ENCODE measurements at regions not wholly inside any gene's neighbourhood (a gene's known extent, or its start where the extent isn't known, plus 50 kb on each side); places are given as distances from the start of the nearest gene placed in this dataset.

DNA sequence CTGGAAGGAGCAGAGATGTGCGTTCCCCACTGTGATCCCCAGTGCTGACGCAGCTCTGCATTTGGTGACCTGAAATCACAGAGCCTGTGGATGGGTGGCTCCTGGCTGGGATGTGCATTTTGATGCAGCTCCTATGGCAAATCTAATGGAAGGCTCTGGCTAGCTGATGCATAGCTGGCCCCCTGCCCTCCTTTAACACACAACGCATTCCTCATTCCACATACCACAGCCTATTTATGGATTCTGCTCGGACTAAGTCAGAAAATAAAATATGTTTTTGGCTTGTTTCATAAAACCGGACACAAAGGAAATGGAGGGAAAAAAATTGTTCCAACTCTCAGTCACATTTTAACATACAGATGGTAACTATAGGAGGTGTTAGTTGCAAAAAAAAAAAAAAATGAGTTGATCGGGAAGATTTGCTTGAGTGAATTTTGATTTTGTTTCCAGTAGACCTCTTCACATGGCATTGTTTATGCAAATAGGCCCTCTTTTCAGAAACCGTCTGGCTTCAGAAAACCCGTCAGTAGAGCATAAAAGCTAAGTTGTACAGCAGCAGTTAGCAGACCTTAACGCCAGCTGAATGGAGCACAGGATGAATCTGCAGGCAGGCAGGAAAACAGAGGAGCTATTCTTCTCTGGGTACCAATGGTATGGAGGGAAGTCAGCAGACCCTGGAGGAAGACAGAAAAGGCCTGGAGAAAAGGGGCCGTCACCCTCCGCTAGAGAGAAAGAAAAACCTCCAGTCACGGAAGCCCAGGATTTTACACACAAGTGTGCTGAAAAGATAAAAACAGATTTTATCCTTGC lies 215.4 kb downstream of the HDGFL1 start:
- intact Hi-C loops (cut with DNase I), result no loop called here
- peak in 40 of 42 donors; percentile 4 to 81 (median 47) for DNase-seq

DNA sequence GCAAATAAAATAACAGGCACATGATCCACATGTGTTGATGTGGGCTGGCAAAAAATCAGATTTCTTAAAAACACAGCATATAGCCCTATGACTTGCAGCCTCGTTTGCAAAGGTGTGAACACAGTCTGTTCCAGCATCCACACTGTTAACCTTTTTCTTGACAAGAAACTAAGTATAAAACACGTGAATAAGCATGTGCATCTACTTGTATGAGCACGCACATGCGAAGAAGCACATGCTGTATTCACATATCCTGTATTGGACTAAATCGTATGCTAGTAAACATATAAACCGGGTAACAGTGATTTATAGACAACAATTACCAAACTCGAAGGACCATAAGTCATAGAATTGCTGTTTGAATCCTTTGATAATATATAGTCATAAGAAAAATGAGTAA lies 218.7 kb downstream of the HDGFL1 start:
- intact Hi-C loops (cut with DNase I), result no loop called here

DNA sequence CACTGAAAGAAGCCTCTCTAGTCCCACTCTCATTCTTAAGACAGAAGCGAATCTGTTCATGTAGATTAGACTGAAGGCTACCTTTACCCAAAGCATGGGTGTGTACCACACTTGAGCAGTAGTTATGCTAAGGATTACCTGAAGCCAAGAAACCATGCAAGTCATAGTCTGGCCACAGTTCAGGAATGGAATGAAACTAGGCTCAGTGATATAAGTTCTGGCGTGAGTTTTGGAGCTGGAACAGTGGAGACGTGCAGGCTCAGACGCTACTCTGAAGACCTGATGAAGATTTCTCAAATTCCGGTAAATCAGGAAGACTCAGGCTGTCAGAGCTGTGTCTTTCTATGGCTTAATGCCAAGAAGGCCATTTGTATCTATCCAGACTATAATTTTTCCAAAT lies 219.9 kb downstream of the HDGFL1 start:
- DNase-seq, result no peak
- intact Hi-C loops (cut with DNase I), result no loop called here

More for the DNA sequence above, 218.7 kb downstream of the HDGFL1 start:
- DNase-seq, result no peak

DNA sequence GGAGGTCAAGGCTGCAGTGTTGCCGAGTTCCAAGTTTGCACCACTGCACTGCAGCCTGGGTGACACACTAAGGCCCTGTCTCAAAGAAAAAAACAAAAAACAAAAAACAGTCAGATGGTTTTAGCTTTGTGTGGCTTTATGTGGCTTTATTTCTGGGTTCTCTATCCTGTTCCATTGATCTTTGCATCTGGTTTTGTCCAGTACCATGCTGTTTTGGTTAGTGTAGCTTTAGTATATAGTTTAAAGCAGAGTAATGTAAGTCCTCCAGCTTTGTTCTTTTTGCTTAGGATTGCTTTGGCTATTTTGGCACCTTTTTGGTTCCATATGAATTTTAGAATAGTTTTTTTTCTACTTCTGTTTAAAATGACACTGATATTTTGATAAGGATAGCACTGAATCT lies 225.5 kb downstream of the HDGFL1 start:
- intact Hi-C loops (cut with DNase I), result no loop called here
- DNase-seq, result no peak

DNA sequence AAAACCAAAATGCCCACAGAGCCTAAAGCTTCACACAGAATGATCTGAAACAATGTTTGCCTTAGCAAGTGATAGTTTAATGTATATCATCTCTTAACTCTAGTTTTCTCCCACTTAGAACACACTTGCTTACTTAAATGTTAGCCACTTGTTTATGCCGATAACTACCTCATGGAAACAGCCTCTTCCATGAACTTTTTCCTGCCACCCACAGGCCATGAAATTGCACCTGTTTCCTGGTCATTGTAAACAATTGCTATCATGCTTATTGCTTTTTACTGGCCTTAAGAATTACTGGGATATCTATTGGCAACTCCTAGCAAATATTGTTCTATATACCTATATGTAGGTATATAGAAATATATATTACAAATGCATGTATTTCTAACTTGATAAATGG lies 231.1 kb downstream of the HDGFL1 start:
- no peak for DNase-seq
- intact Hi-C loops (cut with DNase I), result no loop called here

DNA sequence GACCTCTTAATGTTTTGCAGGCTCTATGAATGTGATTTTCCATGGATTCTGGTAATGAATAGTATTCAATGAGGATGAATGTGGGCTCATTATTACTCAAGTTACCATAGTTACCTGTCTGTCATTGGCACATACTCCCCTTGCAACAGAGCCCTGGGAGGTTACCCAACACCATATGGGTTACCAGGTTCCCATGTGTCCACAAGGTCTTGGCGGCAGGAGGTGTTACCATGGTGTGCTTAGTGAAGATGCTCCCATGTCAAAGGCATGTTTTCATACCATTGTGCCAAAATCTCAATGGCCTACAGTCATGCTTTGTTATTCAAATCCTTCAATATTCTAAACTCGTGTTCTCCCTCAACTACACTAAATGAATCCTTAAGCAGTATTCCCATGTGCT lies 232.5 kb downstream of the HDGFL1 start:
- intact Hi-C loops (cut with DNase I), result no loop called here
- no peak for DNase-seq

DNA sequence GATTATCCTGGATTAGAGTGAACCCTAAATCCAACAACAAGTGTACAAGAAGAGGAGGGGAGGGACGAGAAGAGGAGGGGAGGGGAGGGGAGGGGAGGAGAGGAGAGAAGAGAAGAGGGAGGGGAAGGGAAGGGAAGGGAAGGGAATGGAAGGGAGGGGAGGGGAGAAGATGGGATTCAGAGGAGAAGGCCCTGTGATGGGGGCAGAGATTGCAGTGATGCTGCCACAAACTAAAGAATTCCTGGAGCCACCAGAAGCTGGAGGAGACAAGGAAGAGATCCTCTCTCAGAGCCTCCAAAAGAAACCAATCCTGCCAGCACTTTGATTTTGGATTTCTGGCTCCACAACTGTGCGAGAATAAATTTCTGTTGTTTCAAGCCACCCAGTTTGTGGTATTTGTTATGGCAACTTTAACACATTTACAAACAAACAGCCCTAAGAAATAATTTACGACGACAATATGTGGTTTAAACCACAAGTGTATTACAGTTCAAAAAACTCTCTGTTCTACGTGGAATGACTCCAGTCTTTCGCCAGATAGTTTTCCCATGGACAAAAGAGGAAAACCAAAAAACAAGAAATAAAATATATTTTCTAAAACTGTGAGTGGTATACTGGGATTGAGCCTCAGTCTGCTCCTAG lies 235.4 kb downstream of the HDGFL1 start:
- intact Hi-C loops (cut with DNase I), result no loop called here
- DNase-seq, result no peak

DNA sequence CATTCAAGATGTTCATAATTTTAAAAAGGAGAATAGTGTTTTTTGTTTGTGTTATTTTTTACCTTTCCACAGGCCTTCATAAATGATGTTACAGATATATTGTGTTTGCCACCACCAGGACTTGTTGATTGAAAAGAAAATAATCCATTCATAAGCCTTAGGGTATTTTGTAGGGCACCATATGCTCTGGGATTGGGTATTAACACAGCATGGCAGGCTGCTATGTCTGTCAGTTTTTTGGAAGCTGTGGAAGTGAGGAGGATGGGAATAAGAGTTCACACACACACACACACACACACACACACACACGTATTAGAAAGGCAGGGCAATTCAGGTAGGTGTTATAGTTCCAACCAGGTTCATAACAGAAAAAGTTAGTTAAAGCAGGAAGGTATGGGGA lies 237.9 kb downstream of the HDGFL1 start:
- DNase-seq, result no peak

DNA sequence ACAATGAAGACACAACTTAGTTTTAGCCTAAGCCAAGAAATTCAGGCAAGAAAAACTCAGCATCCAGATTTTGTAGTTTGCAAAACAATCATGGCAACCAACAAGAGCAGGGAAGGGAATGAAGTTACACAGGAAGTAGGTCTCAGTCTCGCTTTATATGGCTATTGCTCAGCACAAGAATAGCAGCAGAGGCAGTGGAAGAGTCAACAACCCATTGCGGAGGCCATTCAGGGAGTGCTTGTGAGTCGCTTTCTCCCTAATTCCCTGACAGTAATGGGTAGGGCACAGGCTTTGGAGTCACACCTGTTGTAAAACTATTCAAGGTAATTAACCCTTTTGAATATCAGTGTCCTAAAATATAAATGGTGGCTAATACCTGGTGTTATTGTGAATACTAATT lies 238.5 kb downstream of the HDGFL1 start:
- DNase-seq, result no peak
- intact Hi-C loops (cut with DNase I), result no loop called here

More for the DNA sequence above, 237.9 kb downstream of the HDGFL1 start:
- intact Hi-C loops (cut with DNase I), result no loop called here

DNA sequence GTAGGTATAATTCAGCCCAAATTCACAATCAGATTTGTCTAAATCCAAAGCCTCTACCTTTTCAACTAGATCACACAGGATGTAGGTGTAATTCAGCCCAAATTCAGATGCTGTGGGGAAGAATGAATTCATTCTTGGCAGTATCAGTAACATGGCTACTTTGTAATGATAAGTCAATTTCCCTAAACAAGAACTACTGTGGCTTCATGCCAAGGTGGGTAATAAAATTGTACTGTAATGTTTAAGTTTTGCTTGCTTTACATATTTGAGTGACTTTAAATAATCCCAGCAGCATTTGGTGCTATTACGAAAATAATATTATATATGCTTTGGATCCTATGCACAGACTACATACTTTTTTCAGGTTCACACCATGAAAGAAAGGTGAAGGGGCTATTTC lies 239.1 kb downstream of the HDGFL1 start:
- intact Hi-C loops (cut with DNase I), result no loop called here
- no peak for DNase-seq

DNA sequence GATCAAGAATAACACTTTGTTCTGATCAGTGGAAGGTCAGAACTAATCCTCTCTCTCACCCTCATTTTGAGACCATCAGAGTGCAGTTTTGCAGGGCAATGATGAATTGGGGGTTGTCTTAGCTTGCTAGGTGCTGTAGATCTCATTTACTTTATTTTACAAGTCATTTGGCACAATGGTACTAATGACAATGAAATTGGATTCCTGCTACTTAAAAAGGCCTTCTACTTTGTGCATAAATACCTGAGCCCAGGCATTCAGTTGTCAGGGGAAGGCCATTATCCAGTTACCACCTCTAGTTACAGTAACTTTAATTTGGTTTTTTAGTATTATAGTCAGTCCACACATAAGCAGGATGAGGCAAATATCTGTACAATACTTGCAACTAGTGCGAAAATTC lies 240.0 kb downstream of the HDGFL1 start:
- no peak for DNase-seq
- intact Hi-C loops (cut with DNase I), result no loop called here

DNA sequence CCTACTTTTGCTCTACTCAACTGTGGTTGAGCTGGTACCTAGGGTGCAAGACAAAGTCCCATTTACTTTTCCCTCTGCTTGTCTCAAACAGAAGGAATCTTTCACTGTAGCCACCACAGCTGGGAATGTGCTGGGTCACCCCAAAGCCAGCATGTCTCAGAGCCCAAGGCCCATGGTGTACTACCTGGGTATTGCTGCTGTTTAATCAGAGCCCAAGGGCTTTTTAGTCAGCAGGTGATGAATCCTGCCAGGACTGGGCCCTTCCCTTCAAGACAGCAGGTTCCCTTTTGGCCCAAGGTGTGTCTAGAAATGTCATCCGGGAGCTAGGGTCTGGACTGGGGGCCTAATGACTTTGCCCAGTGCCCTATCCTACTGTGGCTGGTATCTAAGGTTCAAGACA lies 249.8 kb downstream of the HDGFL1 start:
- intact Hi-C loops (cut with DNase I), result no loop called here
- no peak for DNase-seq

DNA sequence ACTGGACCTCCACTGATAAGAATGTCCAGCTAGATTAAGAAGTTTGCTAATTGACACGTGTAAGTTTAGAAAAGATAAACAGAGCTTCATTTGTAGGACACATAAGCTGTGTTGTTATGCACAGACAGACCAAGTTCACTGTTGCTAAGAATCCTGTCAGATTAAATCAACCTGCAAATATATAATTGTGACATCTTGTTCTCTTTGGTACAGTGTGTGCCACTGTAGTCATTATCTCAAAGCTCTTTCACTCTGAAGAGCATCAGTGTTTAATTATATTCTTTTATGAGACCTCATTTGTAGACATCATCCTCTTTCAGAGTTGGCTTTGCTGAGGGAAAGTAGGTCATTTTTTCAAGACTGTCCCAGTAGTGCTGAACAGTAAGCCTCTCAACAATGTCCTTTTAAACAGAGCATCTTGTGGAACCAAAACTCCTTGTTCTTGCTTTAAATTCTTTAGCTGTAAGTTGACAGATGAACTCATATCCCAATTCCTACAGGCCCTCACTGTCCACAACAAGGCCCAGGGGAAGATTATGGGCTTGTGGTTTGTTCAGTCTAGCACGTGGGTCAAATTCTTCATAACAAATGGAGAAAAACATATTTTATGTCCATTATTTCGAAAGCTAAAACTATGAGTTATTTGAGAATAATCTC lies 252.4 kb downstream of the HDGFL1 start:
- no peak for DNase-seq
- intact Hi-C loops (cut with DNase I), result no loop called here

DNA sequence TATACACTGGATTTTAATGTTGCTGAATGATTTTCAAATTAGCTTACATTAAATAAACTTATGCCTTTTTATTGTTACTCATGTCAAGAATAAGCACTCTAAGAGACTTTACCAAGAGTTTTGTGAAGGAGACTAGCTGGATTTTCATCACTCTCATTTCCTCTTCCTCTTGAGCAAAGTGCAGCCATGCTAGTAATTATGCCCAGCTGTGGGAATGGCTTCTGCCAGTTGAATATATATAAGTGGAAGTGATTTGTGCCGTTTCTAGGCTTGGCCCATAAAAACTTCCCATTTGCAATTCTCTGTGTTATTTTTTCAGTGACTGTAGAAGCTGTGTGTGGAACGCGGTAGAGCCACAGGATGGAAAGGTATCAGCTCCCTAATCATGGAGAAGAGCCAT lies 255.8 kb downstream of the HDGFL1 start:
- intact Hi-C loops (cut with DNase I), result no loop called here
- DNase-seq, result no peak

DNA sequence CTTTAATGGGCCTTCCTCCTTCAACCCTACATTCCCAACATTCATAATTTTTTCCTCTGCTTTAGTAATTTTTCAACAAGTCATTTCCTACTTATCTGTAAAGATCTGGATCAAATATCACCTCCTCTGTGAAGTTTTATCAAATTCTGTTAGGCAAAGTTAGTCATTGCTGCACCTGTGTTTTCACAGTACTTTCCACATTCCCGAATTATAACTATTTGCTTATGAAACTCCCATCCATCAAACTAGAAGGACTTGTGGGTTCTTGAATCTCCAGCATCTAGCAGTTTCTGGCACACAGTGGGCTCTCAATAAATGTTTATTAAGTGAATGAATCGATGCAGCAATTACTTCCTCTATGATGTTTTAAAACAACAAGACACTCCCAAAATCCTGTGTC lies 257.6 kb downstream of the HDGFL1 start:
- no peak for DNase-seq
- intact Hi-C loops (cut with DNase I), result no loop called here

DNA sequence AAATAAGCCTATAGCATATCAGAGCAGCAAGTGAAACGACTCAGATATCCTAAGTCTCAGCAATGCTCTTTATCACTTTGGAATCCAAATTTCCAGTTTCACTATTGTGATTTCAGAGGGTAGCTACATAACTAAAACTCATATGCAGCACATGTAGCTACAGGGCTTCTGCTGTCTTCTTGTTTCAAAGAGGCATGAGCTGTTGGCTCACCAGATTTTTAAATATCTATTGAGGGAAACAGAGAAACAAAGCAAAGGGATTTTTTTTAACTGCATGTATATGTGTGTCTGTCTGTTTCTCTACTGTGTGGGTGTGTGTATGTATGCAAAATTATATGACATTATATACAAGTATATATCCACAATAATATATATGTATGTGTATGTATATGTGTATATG lies 258.4 kb downstream of the HDGFL1 start:
- intact Hi-C loops (cut with DNase I), result no loop called here
- DNase-seq, result no peak

DNA sequence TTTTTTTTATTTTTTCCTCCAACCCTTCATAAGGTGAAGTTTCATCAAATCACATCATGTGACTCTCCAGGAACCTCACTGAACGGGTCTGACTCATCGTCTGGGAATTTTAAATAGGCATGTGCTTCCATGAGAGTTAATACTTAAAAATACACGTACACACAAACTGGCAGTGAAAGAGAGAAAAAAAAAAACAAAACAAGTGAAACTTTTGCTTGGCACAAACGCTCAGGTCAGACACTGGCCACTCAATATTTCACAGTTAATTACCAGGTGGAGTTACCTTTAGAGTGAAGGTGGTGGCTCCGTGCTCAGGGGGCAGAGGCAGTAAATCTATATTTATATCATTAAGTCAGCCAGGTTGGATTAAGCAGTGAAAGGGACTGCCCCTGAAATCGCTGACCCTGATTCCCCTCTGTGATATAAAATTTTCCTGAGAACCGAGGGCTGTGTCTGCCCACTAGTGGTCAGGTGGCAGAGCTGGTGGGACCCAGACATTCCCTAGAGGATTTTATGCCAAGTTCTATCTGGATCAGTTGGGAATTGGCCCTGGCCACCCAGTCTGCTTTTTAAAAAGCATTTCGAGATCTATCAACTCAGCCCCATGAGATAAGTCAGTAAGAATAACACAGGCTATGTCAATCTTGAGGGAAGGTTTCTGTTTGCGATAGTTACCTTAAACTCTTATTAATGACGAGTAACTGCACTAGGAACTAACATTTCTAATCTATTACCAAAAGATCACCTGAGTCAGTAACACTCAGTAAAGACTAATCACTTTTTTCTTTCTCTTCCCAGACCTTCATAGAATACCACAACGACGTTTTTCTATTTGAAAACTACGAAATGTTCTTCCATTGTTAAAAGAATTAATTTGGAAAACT lies 259.1 kb downstream of the HDGFL1 start:
- intact Hi-C loops (cut with DNase I), result no loop called here
- peak in 19 of 42 donors; percentile 5 to 51 (median 22) for DNase-seq

DNA sequence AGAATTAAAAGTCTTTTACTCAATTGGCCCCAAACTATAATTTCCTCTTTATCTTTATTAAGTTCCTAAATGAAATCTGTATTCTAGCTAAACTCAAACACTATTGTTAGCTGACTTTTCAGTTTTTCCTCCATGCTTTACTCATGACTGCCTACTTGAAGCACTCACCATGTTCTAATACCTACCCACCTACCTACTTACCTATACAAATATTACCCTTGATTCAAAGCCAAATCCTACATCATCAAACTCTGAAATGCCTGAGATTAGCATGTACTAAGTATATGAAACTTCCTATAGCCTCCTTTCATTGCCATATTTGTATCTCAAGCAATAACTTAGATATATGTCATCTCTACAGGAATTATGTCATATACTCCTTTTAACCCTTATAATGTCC lies 259.7 kb downstream of the HDGFL1 start:
- no peak for DNase-seq
- intact Hi-C loops (cut with DNase I), result no loop called here

DNA sequence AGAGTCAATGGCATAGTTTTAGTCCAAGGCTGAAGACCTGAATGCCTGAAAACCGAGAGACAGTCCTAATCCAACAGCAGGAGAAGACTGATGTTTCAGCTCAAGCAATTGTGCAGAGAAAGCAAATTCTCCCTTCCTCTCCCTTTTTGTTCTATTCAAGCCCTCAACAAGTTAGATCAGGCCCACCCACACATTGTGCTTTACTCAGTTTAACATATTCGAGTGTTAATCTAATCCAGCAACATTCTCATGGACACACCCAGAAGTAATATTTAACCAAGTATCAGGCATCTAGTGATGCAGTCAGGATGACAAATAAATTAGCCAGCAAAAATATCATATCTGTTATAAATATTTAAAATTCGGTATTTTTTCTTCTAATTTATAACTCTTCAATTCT lies 261.1 kb downstream of the HDGFL1 start:
- DNase-seq, result no peak

DNA sequence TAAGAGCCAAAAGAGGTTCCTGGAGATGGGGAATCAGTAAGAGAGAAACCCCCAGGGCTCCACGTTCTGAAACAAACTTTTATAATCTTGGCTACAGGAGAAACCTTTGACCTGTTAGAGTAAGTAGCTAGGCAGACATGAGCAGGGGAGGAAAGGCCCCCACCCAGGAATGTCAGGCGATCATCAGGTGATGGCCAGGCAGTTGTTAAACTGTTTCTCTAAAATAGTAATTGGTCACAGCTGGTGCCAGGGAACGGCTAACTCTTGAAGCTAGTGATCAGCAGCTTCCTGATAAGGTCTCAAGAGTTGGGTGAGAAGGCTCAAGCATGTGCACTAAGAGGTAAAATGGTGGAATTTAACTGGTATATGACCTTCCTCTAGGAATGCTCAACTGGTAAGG lies 263.8 kb downstream of the HDGFL1 start:
- DNase-seq, result no peak
- intact Hi-C loops (cut with DNase I), result no loop called here

More for the DNA sequence above, 261.1 kb downstream of the HDGFL1 start:
- intact Hi-C loops (cut with DNase I), result no loop called here

Data from head of caudate nucleus (tissue), 42 donors.